Central memory CD8-positive, alpha-beta T cell (primary cell): ENCODE measurements at regions not wholly inside any gene's neighbourhood (a gene's known extent, or its start where the extent isn't known, plus 50 kb on each side); places are given as distances from the start of the nearest gene placed in this dataset.

Experiments
- ATAC-seq: fragments of 150-1000 bp; cut with Tn5 transposase; replicated peaks from 2 replicates; pipeline ENCODE4 v1.10.0; 2022; ENCODE audit warnings: mild to moderate bottlenecking, moderate FRiP score, moderate number of reproducible peaks; ENCODE audit not compliant: poor library complexity, severe bottlenecking; ENCODE audit errors: extremely low read depth
- DNase-seq, 2 donors: peaks; one replicate each; pipeline ENCODE4 v3.0.0; 2021; ENCODE audit warnings: low spot score in 2 of 2
- H3K27ac Mint-ChIP-seq: one replicate; pipeline ENCODE4 v1.8.0; 2022; ENCODE audit warnings: low read depth, mild to moderate bottlenecking, moderate library complexity, mixed read lengths
- H3K27me3 Mint-ChIP-seq: one replicate; pipeline ENCODE4 v1.8.0; 2022; ENCODE audit warnings: mixed read lengths
- H3K36me3 Mint-ChIP-seq: one replicate; pipeline ENCODE4 v1.8.0; 2022; ENCODE audit warnings: mild to moderate bottlenecking, moderate library complexity, mixed read lengths; ENCODE audit not compliant: insufficient read depth
- H3K4me1 Mint-ChIP-seq: one replicate; pipeline ENCODE4 v1.8.0; 2022; ENCODE audit warnings: mixed read lengths
- H3K4me3 Mint-ChIP-seq: one replicate; pipeline ENCODE4 v1.8.0; 2022; ENCODE audit warnings: mild to moderate bottlenecking, moderate library complexity, mixed read lengths
- H3K9me3 Mint-ChIP-seq: one replicate; pipeline ENCODE4 v1.8.0; 2022; ENCODE audit warnings: mixed read lengths

- Mint-ChIP-seq H3K9me3 (peaks cover 18% of the 10 kb centered on the region), H3K27me3 (no peaks in the 10 kb centered on the region), H3K27ac (no peak overlapping the region), H3K4me1 (no peaks in the 10 kb centered on the region), H3K4me3 (no peak overlapping the region), H3K36me3 (no peaks in the 10 kb centered on the region)
- ATAC-seq, result no peak
- DNase-seq, result no peak
Observed at GRCh38 chr4:13095722-13096121, 388.4 kb downstream of the RAB28 start.

GRCh38 chr4:13093170-13093569, 391.0 kb downstream of the RAB28 start:
- peaks cover 12% of the 10 kb centered on the region for H3K9me3 Mint-ChIP-seq
- DNase-seq (no peak), ATAC-seq (no peak)
- no peak overlapping the region for H3K4me3 Mint-ChIP-seq
- H3K4me1 Mint-ChIP-seq, result no peaks in the 10 kb centered on the region
- H3K36me3 Mint-ChIP-seq, result no peaks in the 10 kb centered on the region
- no peak overlapping the region for H3K27ac Mint-ChIP-seq
- H3K27me3 Mint-ChIP-seq, result no peaks in the 10 kb centered on the region

- Mint-ChIP-seq H3K36me3 (no peaks in the 10 kb centered on the region), H3K4me1 (no peaks in the 10 kb centered on the region), H3K27ac (no peak overlapping the region), H3K9me3 (peaks cover 12% of the 10 kb centered on the region), H3K27me3 (no peaks in the 10 kb centered on the region), H3K4me3 (no peak overlapping the region)
- DNase-seq, result no peak
- ATAC-seq, result no peak
Observed at GRCh38 chr4:13092702-13093101, 391.4 kb downstream of the RAB28 start.

- Mint-ChIP-seq H3K27ac (no peak overlapping the region), H3K4me3 (no peak overlapping the region), H3K4me1 (no peaks in the 10 kb centered on the region), H3K36me3 (no peaks in the 10 kb centered on the region), H3K9me3 (peaks cover 7% of the 10 kb centered on the region), H3K27me3 (no peaks in the 10 kb centered on the region)
- ATAC-seq (no peak), DNase-seq (no peak)
Observed at GRCh38 chr4:13089659-13089998, 394.5 kb downstream of the RAB28 start.

GRCh38 chr4:13088726-13089658, 395.1 kb downstream of the RAB28 start:
- Mint-ChIP-seq H3K9me3 (peaks cover 6% of the 10 kb centered on the region), H3K27ac (no peak overlapping the region), H3K4me3 (no peak overlapping the region), H3K4me1 (no peaks in the 10 kb centered on the region), H3K27me3 (no peaks in the 10 kb centered on the region), H3K36me3 (no peaks in the 10 kb centered on the region)
- ATAC-seq (no peak), DNase-seq (no peak)

GRCh38 chr4:13087041-13087440, 397.1 kb downstream of the RAB28 start:
- peaks cover 13% of the 10 kb centered on the region for H3K9me3 Mint-ChIP-seq
- no peak overlapping the region for H3K27ac Mint-ChIP-seq
- ATAC-seq, result no peak
- DNase-seq, result no peak
- H3K4me3 Mint-ChIP-seq, result no peak overlapping the region
- H3K27me3 Mint-ChIP-seq, result no peaks in the 10 kb centered on the region
- no peaks in the 10 kb centered on the region for H3K4me1 Mint-ChIP-seq
- H3K36me3 Mint-ChIP-seq, result no peaks in the 10 kb centered on the region

GRCh38 chr4:13084210-13084609, 399.9 kb downstream of the RAB28 start:
- no peak overlapping the region for H3K4me3 Mint-ChIP-seq
- no peaks in the 10 kb centered on the region for H3K27me3 Mint-ChIP-seq
- H3K36me3 Mint-ChIP-seq, result no peaks in the 10 kb centered on the region
- no peaks in the 10 kb centered on the region for H3K4me1 Mint-ChIP-seq
- H3K27ac Mint-ChIP-seq, result no peak overlapping the region
- ATAC-seq, result no peak
- DNase-seq, result no peak
- peaks cover 19% of the 10 kb centered on the region for H3K9me3 Mint-ChIP-seq

DNA sequence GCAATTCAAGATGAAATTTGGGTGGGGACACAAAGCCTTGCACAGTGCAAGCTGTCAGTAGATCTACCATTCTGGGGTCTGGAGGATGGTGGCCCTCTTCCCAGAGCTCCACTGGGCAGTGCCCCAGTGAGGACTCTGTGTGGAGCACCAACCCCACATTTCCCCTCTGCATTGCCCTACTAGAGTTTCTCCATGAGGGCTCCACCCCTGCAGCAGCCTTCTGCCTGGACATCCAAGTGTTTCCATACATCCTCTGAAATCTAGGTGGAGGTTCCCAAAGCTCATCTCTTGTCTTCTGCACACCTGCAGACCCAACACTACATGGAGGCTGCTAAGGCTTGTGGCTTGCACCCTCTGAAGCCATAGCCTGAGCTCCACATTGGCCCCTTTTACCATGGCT, 402.3 kb downstream of the RAB28 start:
- no peaks in the 10 kb centered on the region for H3K27me3 Mint-ChIP-seq
- no peak for ATAC-seq
- no peak overlapping the region for H3K27ac Mint-ChIP-seq
- H3K4me3 Mint-ChIP-seq, result no peak overlapping the region
- no peak for DNase-seq
- H3K4me1 Mint-ChIP-seq, result no peaks in the 10 kb centered on the region
- H3K9me3 Mint-ChIP-seq, result peaks cover 26% of the 10 kb centered on the region
- no peaks in the 10 kb centered on the region for H3K36me3 Mint-ChIP-seq

DNA sequence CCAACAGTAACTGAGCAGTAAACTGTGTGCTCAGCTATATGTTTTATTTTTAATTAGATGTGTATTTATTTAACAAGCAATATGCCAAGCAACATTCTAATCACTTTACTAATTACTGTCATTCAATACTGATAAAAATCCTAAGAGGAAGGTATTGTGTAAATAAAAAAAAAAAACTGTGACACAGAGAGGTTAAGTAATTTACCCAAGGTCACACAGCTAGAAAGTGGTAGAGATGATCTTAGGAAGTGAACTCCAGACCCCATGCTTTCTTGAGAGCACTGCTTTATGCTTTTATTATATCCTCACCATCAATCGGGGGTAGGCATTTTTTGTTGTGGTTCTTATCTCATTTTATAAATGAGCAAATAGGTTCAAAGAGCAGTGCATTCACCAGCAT, 417.1 kb downstream of the RAB28 start:
- peaks cover 12% of the 10 kb centered on the region for H3K9me3 Mint-ChIP-seq
- no peaks in the 10 kb centered on the region for H3K27me3 Mint-ChIP-seq
- DNase-seq (no peak), ATAC-seq (no peak)
- H3K4me1 Mint-ChIP-seq, result no peaks in the 10 kb centered on the region
- H3K36me3 Mint-ChIP-seq, result no peaks in the 10 kb centered on the region
- no peak overlapping the region for H3K4me3 Mint-ChIP-seq
- H3K27ac Mint-ChIP-seq, result no peak overlapping the region

DNA sequence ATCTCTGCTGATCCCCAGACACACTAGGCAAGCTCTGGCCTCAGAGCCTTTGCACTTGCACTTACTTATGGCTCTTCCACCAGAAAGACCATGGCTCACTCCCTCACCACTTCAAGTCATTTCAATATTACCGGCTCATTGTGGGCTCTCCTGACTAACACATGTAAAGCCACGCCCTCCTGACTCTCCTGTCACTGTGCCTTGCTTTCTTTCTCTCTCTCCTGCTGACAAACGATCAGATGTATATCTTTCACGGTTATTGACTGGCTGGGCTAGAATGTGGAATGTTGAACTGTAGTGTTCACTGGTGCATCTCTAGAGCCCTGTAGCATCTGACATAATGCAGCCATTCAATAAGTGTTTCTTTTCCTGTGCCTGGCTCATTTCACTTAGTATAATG, 425.1 kb downstream of the RAB28 start:
- no peak overlapping the region for H3K27ac Mint-ChIP-seq
- peaks cover 16% of the 10 kb centered on the region for H3K9me3 Mint-ChIP-seq
- no peaks in the 10 kb centered on the region for H3K27me3 Mint-ChIP-seq
- no peaks in the 10 kb centered on the region for H3K36me3 Mint-ChIP-seq
- H3K4me3 Mint-ChIP-seq, result no peak overlapping the region
- no peaks in the 10 kb centered on the region for H3K4me1 Mint-ChIP-seq
- ATAC-seq (no peak), DNase-seq (no peak)

- H3K4me1 Mint-ChIP-seq, result no peaks in the 10 kb centered on the region
- no peak for ATAC-seq
- H3K36me3 Mint-ChIP-seq, result no peaks in the 10 kb centered on the region
- H3K4me3 Mint-ChIP-seq, result no peak overlapping the region
- no peak overlapping the region for H3K27ac Mint-ChIP-seq
- DNase-seq, result no peak
- no peaks in the 10 kb centered on the region for H3K27me3 Mint-ChIP-seq
- H3K9me3 Mint-ChIP-seq, result peaks cover 16% of the 10 kb centered on the region
Observed at GRCh38 chr4:13056630-13057189, 427.4 kb downstream of the RAB28 start.

DNA sequence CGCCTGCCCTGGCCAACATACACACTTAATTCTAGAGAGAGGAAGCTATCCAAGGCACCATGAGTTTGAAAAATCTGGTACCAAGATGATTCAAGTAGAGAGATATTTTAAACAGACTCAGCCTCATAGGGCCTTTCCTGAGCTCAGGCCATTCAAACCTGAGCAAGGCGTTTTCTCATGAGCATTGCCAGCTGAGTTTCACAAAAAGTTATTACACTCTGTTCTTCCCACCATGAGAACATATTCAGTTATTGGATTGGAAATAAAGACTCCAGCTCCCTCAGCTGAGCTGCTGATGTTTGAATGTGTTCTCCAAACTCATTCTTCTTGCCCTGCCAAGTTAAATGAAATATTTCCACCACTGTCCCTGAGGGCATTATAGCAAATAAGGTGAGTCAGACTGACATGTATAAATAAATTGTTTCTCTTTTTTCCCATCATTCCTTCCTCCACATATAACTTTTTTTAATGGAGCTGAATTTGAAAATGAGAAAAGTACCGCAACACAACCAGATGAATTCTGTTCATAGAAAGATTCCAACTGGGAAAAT, 429.6 kb downstream of the RAB28 start:
- H3K27me3 Mint-ChIP-seq, result no peaks in the 10 kb centered on the region
- no peak overlapping the region for H3K4me3 Mint-ChIP-seq
- H3K9me3 Mint-ChIP-seq, result peaks cover 13% of the 10 kb centered on the region
- no peaks in the 10 kb centered on the region for H3K36me3 Mint-ChIP-seq
- DNase-seq, result no peak
- no peak for ATAC-seq
- H3K27ac Mint-ChIP-seq, result no peak overlapping the region
- no peaks in the 10 kb centered on the region for H3K4me1 Mint-ChIP-seq

GRCh38 chr4:13047591-13047990, 436.5 kb downstream of the RAB28 start:
- no peak overlapping the region for H3K4me3 Mint-ChIP-seq
- ATAC-seq, result no peak
- no peaks in the 10 kb centered on the region for H3K27me3 Mint-ChIP-seq
- no peak overlapping the region for H3K27ac Mint-ChIP-seq
- no peak for DNase-seq
- peaks cover 13% of the 10 kb centered on the region for H3K9me3 Mint-ChIP-seq
- no peaks in the 10 kb centered on the region for H3K36me3 Mint-ChIP-seq
- no peaks in the 10 kb centered on the region for H3K4me1 Mint-ChIP-seq
